ENCODE measurements at regions not wholly inside any gene's neighbourhood (a gene's known extent, or its start where the extent isn't known, plus 50 kb on each side); places are given as distances from the start of the nearest gene placed in this dataset.
"Not testable (repeated sequence)": the region's sequence is repeated elsewhere in the genome, so short reads cannot be mapped to it uniquely, and the experiment has no call there.

- DNase-seq, result not testable (repeated sequence)
Measured at GRCh38 chr3:180424305-180424704, 177.7 kb upstream of the TTC14 start.

- no peak for DNase-seq
Measured at GRCh38 chr3:180430896-180431295, 171.1 kb upstream of the TTC14 start.

DNA sequence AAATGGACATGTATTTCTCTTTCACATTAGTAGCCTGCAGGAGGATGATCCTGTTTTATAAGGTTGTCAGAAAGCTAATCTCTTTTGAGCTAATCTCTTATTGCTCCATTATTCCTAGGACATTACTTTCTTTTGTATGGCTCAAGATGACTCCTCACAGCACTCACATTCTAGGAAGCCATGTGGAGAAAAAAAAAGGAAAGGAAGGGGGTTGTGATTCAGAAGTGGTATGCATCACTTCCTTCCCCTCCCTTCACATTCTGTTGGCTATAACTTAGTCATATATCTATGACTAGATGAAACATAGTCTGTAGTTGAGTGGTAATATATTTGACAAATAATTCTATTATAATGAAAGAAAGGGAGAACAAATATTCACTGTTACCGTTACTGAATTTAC is 168.8 kb upstream of the TTC14 start:
- peak; percentile 89 for DNase-seq

DNA sequence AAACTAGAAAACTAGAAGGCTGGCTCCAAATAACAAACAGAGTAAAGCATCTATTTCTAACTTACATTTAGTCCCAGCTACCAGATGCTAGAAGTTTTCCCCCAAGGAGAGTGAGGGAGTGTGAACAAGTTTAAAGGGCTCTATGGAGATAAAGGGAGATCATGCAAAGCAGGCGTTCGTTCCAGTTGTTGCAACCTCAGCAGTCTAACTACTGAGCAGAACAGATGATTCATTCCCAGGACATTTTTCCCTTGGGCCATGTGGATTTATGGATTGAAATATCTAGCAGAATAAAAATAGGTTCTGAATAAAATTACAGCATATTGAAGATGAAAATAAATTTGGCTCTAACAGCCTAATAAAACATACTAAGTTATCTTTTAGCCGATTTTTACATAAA is 154.8 kb upstream of the TTC14 start:
- DNase-seq, result peak; percentile 44

- DNase-seq, result not testable (repeated sequence)
Measured at GRCh38 chr3:180448407-180448806, 153.6 kb upstream of the TTC14 start.

DNA sequence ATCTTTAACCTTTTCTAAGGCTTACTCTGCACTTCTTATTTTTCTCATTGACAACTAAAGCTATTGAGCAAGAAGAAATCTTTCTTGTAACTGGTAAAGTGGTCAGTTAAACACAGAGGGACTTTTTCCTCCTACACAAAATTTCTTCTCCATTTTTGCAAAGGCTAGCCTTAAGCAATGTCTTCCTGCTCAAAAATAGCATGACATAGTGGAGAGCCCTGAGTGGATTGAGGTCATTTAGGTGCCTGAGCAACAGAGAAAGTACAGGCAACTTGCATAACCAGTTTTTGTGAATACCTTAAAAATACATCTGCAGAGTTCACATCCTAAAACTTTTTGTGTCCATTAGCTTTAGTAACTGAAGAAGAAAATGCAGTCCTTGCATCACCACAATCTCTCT is 144.7 kb upstream of the TTC14 start:
- DNase-seq, result no peak

GRCh38 chr3:180466401-180467011 is 135.5 kb upstream of the TTC14 start:
- DNase-seq, result peak; percentile 24

- peak; percentile 14 for DNase-seq
Measured at GRCh38 chr3:180467177-180467576, 134.8 kb upstream of the TTC14 start.

- no peak for DNase-seq
Measured at GRCh38 chr3:180469149-180469548, 132.8 kb upstream of the TTC14 start.

GRCh38 chr3:180478695-180479094 is 123.3 kb upstream of the TTC14 start:
- no peak for DNase-seq

DNA sequence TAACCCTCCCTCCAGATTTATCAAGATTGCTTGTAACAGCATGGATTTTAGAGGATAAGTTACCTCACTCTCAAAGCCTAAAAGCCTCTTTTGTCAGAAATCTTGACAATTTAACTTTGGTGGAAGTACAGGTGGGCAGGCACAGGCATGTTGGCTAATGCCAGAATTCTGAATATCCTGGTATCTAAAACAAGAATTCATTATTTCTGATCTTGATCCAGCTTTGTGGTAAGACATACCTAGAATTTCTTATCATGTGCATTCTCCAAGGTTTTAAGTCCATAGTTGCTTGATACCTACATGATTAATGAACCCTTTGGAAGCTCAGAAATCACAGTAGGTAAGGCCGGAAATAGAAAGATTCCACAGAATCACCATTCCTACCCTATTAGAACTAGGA is 109.9 kb upstream of the TTC14 start:
- DNase-seq, result no peak

DNA sequence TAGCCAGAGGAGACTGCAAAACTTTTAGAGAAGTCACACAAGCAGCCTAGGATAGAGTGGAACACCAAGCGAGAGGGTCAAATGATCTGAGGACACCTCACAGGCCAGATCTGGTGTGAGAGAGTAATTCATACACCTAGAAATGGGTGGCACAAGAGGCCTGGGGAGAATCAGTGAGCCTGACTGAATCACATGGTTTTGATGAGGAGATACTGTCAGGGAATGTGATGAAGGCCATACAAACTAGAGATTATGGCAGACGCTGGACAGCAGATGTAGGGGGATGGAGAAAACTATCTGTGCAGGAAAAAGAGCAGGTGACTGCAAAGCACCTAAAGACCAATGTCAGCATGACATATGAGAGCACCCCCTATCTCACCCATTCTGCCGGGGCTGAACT is 105.0 kb upstream of the TTC14 start:
- no peak for DNase-seq

GRCh38 chr3:180516368-180516767 is 85.6 kb upstream of the TTC14 start:
- no peak for DNase-seq

- DNase-seq, result no peak
Measured at GRCh38 chr3:180523040-180523439, 78.9 kb upstream of the TTC14 start.

GRCh38 chr3:180528843-180529242 is 73.1 kb upstream of the TTC14 start:
- no peak for DNase-seq

- no peak for DNase-seq
Measured at GRCh38 chr3:180529778-180530177, 72.2 kb upstream of the TTC14 start.

- DNase-seq, result no peak
Measured at GRCh38 chr3:180530276-180530675, 71.7 kb upstream of the TTC14 start.

DNA sequence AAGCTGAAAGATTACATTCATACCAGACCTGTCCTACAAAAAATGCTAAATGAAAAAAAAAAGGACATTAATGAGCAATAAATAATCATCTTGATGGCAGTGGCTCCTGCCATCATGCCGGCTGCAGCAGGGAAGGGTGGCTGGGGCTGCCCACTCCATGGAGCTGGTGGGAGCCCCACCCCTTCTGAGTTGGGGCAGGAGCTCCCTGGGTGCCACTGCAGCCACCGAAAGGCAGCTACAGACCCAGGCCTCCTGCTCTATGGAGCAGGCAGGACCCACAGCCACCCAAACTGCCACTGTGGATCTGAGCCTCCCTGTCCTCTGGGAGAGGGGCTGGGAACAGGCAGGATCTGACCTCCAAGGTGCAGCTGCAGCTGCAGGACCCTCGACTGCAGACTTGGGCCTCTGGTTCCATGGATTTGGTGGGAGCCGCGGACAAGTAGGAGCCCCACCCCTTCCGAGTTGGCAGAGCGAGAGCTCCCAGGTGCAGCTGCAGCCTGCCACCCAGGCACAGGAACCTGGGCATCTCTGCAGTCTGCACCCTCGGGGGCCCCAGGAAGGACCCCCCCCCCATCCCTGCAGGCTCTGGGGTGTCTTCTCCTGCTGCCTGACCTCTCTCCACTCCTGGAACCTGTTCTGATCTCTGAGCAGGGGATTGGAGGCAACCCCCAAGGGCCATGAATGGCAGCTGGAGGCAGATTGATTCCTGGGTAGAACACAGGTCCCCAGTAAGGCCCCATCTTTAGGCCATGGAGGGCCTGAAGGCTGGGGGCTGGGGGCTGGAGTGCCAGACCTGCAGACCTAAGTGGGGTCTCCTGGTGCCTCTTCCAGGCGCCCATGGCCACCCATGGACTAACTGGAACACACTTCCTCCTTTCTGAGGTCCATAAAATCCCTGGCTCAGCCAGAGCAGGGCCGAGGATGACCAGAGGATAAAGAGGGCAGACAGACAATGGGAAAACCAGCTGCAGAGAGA is 70.4 kb upstream of the TTC14 start:
- no peak for DNase-seq

DNA sequence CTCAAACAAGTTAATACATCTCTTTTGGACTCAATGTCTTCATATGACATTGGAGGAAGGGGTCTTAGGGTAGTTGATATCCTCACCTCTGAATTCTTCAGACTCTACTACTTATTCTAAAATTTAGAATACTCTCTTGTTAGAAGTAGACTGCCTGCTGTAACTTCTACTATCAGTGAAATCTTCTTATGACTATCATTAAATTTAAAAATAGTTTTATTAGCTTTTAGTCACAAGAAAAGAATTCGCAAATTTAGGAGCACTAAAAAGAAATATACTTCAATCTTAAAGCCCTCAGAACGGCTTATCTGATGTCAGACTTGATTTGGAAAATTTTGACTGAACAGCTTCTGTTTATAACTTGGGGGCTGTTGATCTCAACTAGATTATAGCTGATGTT is 67.1 kb upstream of the TTC14 start:
- no peak for DNase-seq

DNA sequence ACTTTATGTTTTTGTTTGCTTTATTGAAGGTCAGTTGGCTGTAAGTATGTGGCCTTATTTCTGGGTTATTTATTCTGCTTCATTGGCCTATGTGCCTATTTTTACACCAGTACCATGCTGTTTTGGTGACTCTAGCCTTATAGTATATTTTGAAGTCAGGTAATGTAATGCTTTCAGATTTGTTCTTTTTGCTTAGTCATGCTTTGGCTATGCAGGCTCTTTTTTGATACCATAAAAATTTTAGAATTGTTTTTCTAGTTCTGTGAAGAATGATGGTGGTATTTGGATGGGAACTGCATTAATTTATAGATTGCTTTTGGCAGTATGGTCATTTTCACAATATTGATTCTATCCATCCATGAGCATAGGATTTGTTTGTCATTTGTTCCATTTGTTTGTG is 63.5 kb upstream of the TTC14 start:
- no peak for DNase-seq

DNA sequence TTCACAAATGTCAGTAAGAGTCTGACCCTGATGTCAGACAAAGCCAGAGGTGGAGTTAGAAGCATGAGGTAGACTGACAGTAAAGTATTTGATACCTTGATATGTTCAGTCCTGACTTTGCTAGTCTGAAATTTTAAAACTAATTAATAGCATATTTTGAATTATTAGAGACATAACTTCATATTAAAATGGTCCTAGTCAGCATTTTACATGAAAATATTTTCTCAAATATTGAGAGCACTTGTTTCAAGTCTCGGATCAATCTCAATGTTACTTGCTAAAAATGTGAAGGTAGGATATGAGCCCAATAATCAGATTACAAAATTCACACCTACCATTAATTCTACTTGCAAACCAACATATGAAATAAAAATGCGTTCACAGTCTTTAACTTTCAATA is 58.1 kb upstream of the TTC14 start:
- no peak for DNase-seq

DNA sequence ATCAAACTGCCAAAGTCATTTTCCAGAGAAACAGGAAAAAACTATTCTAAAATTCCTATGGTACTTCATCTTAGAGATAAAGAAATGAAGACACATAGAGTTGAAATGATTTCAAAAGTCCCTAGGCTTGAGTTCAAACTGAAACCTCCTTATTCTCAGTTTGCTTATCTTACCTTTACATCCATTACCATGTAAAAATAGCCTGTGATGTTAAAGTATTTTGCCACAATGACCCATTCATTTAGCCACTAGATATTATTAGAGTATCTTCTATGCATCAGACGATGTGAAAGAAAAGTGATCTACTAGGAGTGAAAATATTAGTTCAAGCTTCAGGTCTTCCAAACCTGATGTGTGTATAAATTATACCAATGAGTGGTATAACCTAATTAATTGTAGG is 55.1 kb upstream of the TTC14 start:
- no peak for DNase-seq

DNA sequence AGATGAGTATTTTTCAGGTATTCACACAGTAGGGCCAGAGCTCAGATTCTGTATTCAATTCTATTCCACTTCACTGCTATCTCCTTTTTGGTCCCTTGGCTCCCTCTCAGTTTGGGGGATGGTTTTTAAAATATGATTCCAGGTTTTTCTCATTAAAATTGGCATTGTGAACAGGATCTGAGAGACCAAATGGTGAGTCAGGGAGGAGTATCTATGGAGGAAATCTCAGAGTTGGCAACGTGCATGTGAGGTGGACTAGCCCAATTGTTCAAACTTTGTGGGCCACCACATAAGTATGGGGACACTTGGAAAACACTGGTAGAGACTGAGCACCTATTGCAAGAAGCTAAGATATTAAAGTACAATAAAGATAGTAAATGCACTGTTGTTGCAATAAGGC is 53.9 kb upstream of the TTC14 start:
- peak; percentile 16 for DNase-seq

Measured in fibroblast of skin of right biceps (primary cell).